HG02870 (cell line): ENCODE measurements at regions not wholly inside any gene's neighbourhood (a gene's known extent, or its start where the extent isn't known, plus 50 kb on each side); places are given as distances from the start of the nearest gene placed in this dataset.
"Not testable (repeated sequence)": the region's sequence is repeated elsewhere in the genome, so short reads cannot be mapped to it uniquely, and the experiment has no call there.

Experiments
- ATAC-seq: cut with Tn5 transposase; IDR thresholded peaks from one replicate; pipeline ENCODE4 v1.9.1; 2021; ENCODE audit warnings: mild to moderate bottlenecking, moderate library complexity; ENCODE audit not compliant: unreplicated experiment

- ATAC-seq = no peak
Observed at GRCh38 chr1:82366689-82367088, 566.0 kb downstream of the ADGRL2 start.

- ATAC-seq = not testable (repeated sequence)
Observed at GRCh38 chr1:82359541-82359940, 558.8 kb downstream of the ADGRL2 start.

GRCh38 chr1:82358706-82359105, 558.0 kb downstream of the ADGRL2 start:
- ATAC-seq = not testable (repeated sequence)

- not testable (repeated sequence) for ATAC-seq
Observed at GRCh38 chr1:82354546-82354945, 553.8 kb downstream of the ADGRL2 start.

GRCh38 chr1:82348487-82348886, 547.8 kb downstream of the ADGRL2 start:
- no peak for ATAC-seq

- no peak for ATAC-seq
Observed at GRCh38 chr1:82346141-82346540, 545.4 kb downstream of the ADGRL2 start.

- ATAC-seq = no peak
Observed at GRCh38 chr1:82343381-82343780, 542.6 kb downstream of the ADGRL2 start.

- ATAC-seq = no peak
Observed at GRCh38 chr1:82337635-82338034, 536.9 kb downstream of the ADGRL2 start.

- ATAC-seq = no peak
Observed at GRCh38 chr1:82330330-82330729, 529.6 kb downstream of the ADGRL2 start.

GRCh38 chr1:82329226-82329625, 528.5 kb downstream of the ADGRL2 start:
- no peak for ATAC-seq

- no peak for ATAC-seq
Observed at GRCh38 chr1:82323144-82323841, 522.6 kb downstream of the ADGRL2 start.

- ATAC-seq = no peak
Observed at GRCh38 chr1:82321794-82322193, 521.1 kb downstream of the ADGRL2 start.

GRCh38 chr1:82319546-82319945, 518.8 kb downstream of the ADGRL2 start:
- ATAC-seq = no peak

- ATAC-seq = no peak
Observed at GRCh38 chr1:82318921-82319320, 518.2 kb downstream of the ADGRL2 start.

- no peak for ATAC-seq
Observed at GRCh38 chr1:82318265-82318664, 517.5 kb downstream of the ADGRL2 start.

GRCh38 chr1:82317671-82318070, 516.9 kb downstream of the ADGRL2 start:
- no peak for ATAC-seq

- ATAC-seq = no peak
Observed at GRCh38 chr1:82299656-82300055, 498.9 kb downstream of the ADGRL2 start.

GRCh38 chr1:82299056-82299455, 498.3 kb downstream of the ADGRL2 start:
- no peak for ATAC-seq

- ATAC-seq = no peak
Observed at GRCh38 chr1:82297139-82297896, 496.6 kb downstream of the ADGRL2 start.

- ATAC-seq = no peak
Observed at GRCh38 chr1:82287556-82287955, 486.8 kb downstream of the ADGRL2 start.

GRCh38 chr1:82284213-82284612, 483.5 kb downstream of the ADGRL2 start:
- no peak for ATAC-seq

- ATAC-seq = no peak
Observed at GRCh38 chr1:82279241-82279640, 478.5 kb downstream of the ADGRL2 start.
